ENCODE measurements at regions not wholly inside any gene's neighbourhood (a gene's known extent, or its start where the extent isn't known, plus 50 kb on each side); places are given as distances from the start of the nearest gene placed in this dataset.

GRCh38 chr7:82506702-82507101 lies 63.1 kb upstream of the CACNA2D1 start:
- no peak for TF ChIP-seq CTCF (IDR thresholded peaks at IDR 0.05; ENCODE audit: low read length)
- TF ChIP-seq EZH2phosphoT487 (IDR thresholded peaks at IDR 0.05; ENCODE audit: low read length) = no peak

All from MM.1S (cell line).